Activated CD4-positive, alpha-beta memory T cell treated with anti-CD3 and anti-CD28 coated beads for 36 hours (primary cell): ENCODE measurements at regions not wholly inside any gene's neighbourhood (a gene's known extent, or its start where the extent isn't known, plus 50 kb on each side); places are given as distances from the start of the nearest gene placed in this dataset.

ENCODE experiments used
- CTCF ChIA-PET: fragments of 350-600 bp; sonication (Branson Sonifier 250); formaldehyde crosslinking; loops from one replicate; lab custom pipeline; 2021; ENCODE audit warnings: antibody characterized with exemption, inconsistent platforms; lab: Charles Lee
- POLR2A ChIA-PET: fragments of 350-600 bp; sonication (Branson Sonifier 250); formaldehyde crosslinking; loops from one replicate; lab custom pipeline; 2021; ENCODE audit warnings: antibody characterized with exemption; lab: Charles Lee
- DNase-seq: peaks from one replicate; pipeline ENCODE4 v3.0.0-alpha.2; 2020
- H3K27ac Mint-ChIP-seq: one replicate; pipeline ENCODE4 v1.8.0; 2021; ENCODE audit warnings: mixed read lengths
- H3K27me3 Mint-ChIP-seq: one replicate; pipeline ENCODE4 v1.8.0; 2021; ENCODE audit warnings: mixed read lengths
- H3K36me3 Mint-ChIP-seq: one replicate; pipeline ENCODE4 v1.8.0; 2021; ENCODE audit warnings: mixed read lengths
- H3K4me1 Mint-ChIP-seq: one replicate; pipeline ENCODE4 v1.8.0; 2021; ENCODE audit warnings: low read depth, mixed read lengths
- H3K4me3 Mint-ChIP-seq: one replicate; pipeline ENCODE4 v1.8.0; 2021; ENCODE audit warnings: mild to moderate bottlenecking, mixed read lengths
- H3K9me3 Mint-ChIP-seq: one replicate; pipeline ENCODE4 v1.8.0; 2021; ENCODE audit warnings: mixed read lengths
- intact Hi-C: fragments of 100-400 bp; cut with micrococcal nuclease; formaldehyde crosslinking; loops from one replicate; pipeline ENCODE4 v1.15.1; 2023

- no peak overlapping the region for H3K27ac Mint-ChIP-seq
- no peaks in the 10 kb centered on the region for H3K27me3 Mint-ChIP-seq
- intact Hi-C loops: no loop called here
- H3K9me3 Mint-ChIP-seq: peaks cover 53% of the 10 kb centered on the region
- CTCF ChIA-PET: no interaction called here
- H3K4me1 Mint-ChIP-seq: no peaks in the 10 kb centered on the region
- H3K4me3 Mint-ChIP-seq: no peak overlapping the region
- DNase-seq: no peak
- H3K36me3 Mint-ChIP-seq: no peaks in the 10 kb centered on the region
- POLR2A ChIA-PET: no interaction called here
Observed at GRCh38 chr11:80239217-80239616, 798.4 kb upstream of the TENM4 start.

- Mint-ChIP-seq H3K9me3 (peaks cover 35% of the 10 kb centered on the region), H3K36me3 (peaks cover 2% of the 10 kb centered on the region), H3K27me3 (no peaks in the 10 kb centered on the region), H3K4me1 (no peaks in the 10 kb centered on the region), H3K27ac (no peak overlapping the region), H3K4me3 (no peak overlapping the region)
- intact Hi-C loops: no loop called here
- CTCF ChIA-PET: no interaction called here
- POLR2A ChIA-PET: no interaction called here
- DNase-seq: no peak
Observed at GRCh38 chr11:80227915-80228314, 787.1 kb upstream of the TENM4 start.

- Mint-ChIP-seq H3K4me3 (no peak overlapping the region), H3K4me1 (no peaks in the 10 kb centered on the region), H3K27ac (no peak overlapping the region), H3K36me3 (no peaks in the 10 kb centered on the region), H3K27me3 (no peaks in the 10 kb centered on the region), H3K9me3 (peaks cover 14% of the 10 kb centered on the region)
- ChIA-PET POLR2A (no interaction called here), CTCF (no interaction called here)
- no peak for DNase-seq
- intact Hi-C loops: no loop called here
Observed at GRCh38 chr11:80214413-80214812, 773.6 kb upstream of the TENM4 start.

GRCh38 chr11:80211673-80212072 is 770.8 kb upstream of the TENM4 start:
- peaks cover 16% of the 10 kb centered on the region for H3K9me3 Mint-ChIP-seq
- H3K27me3 Mint-ChIP-seq: no peaks in the 10 kb centered on the region
- DNase-seq: no peak
- CTCF ChIA-PET: no interaction called here
- POLR2A ChIA-PET: interaction anchor here (0.7 kb wide), 1 partner anchor 153 kb away, joined by 3 read pairs; no protein-coding TSS in a partner anchor
- no peaks in the 10 kb centered on the region for H3K4me1 Mint-ChIP-seq
- no peak overlapping the region for H3K4me3 Mint-ChIP-seq
- no peaks in the 10 kb centered on the region for H3K36me3 Mint-ChIP-seq
- no peak overlapping the region for H3K27ac Mint-ChIP-seq
- intact Hi-C loops: no loop called here

GRCh38 chr11:80204021-80204420 is 763.2 kb upstream of the TENM4 start:
- H3K36me3 Mint-ChIP-seq: no peaks in the 10 kb centered on the region
- H3K4me1 Mint-ChIP-seq: no peaks in the 10 kb centered on the region
- no peak for DNase-seq
- ChIA-PET POLR2A (no interaction called here), CTCF (no interaction called here)
- peaks cover 20% of the 10 kb centered on the region for H3K9me3 Mint-ChIP-seq
- no peak overlapping the region for H3K27ac Mint-ChIP-seq
- no peak overlapping the region for H3K4me3 Mint-ChIP-seq
- H3K27me3 Mint-ChIP-seq: no peaks in the 10 kb centered on the region
- intact Hi-C loops: no loop called here

- no peak overlapping the region for H3K4me3 Mint-ChIP-seq
- CTCF ChIA-PET: no interaction called here
- intact Hi-C loops: no loop called here
- H3K9me3 Mint-ChIP-seq: peaks cover 9% of the 10 kb centered on the region
- H3K36me3 Mint-ChIP-seq: no peaks in the 10 kb centered on the region
- H3K27me3 Mint-ChIP-seq: no peaks in the 10 kb centered on the region
- DNase-seq: no peak
- POLR2A ChIA-PET: no interaction called here
- H3K4me1 Mint-ChIP-seq: no peaks in the 10 kb centered on the region
- no peak overlapping the region for H3K27ac Mint-ChIP-seq
Observed at GRCh38 chr11:80196932-80197554, 756.2 kb upstream of the TENM4 start.

GRCh38 chr11:80196041-80196440 is 755.2 kb upstream of the TENM4 start:
- no peaks in the 10 kb centered on the region for H3K36me3 Mint-ChIP-seq
- peaks cover 11% of the 10 kb centered on the region for H3K9me3 Mint-ChIP-seq
- intact Hi-C loops: no loop called here
- no peak overlapping the region for H3K4me3 Mint-ChIP-seq
- no peak for DNase-seq
- H3K27me3 Mint-ChIP-seq: no peaks in the 10 kb centered on the region
- POLR2A ChIA-PET: no interaction called here
- CTCF ChIA-PET: no interaction called here
- H3K27ac Mint-ChIP-seq: no peak overlapping the region
- no peaks in the 10 kb centered on the region for H3K4me1 Mint-ChIP-seq

- no peaks in the 10 kb centered on the region for H3K4me1 Mint-ChIP-seq
- ChIA-PET POLR2A (no interaction called here), CTCF (no interaction called here)
- no peak overlapping the region for H3K4me3 Mint-ChIP-seq
- no peaks in the 10 kb centered on the region for H3K36me3 Mint-ChIP-seq
- no peaks in the 10 kb centered on the region for H3K27me3 Mint-ChIP-seq
- DNase-seq: no peak
- H3K27ac Mint-ChIP-seq: no peak overlapping the region
- peaks cover 9% of the 10 kb centered on the region for H3K9me3 Mint-ChIP-seq
- intact Hi-C loops: no loop called here
Observed at GRCh38 chr11:80194625-80195024, 753.8 kb upstream of the TENM4 start.

- POLR2A ChIA-PET: no interaction called here
- H3K27me3 Mint-ChIP-seq: no peaks in the 10 kb centered on the region
- no peaks in the 10 kb centered on the region for H3K36me3 Mint-ChIP-seq
- no peak overlapping the region for H3K27ac Mint-ChIP-seq
- intact Hi-C loops: no loop called here
- H3K4me1 Mint-ChIP-seq: no peaks in the 10 kb centered on the region
- no peak for DNase-seq
- CTCF ChIA-PET: no interaction called here
- H3K4me3 Mint-ChIP-seq: no peak overlapping the region
- H3K9me3 Mint-ChIP-seq: peaks cover 9% of the 10 kb centered on the region
Observed at GRCh38 chr11:80194016-80194415, 753.2 kb upstream of the TENM4 start.

- H3K9me3 Mint-ChIP-seq: peaks cover 4% of the 10 kb centered on the region
- H3K27ac Mint-ChIP-seq: no peak overlapping the region
- H3K27me3 Mint-ChIP-seq: no peaks in the 10 kb centered on the region
- H3K36me3 Mint-ChIP-seq: no peaks in the 10 kb centered on the region
- no peaks in the 10 kb centered on the region for H3K4me1 Mint-ChIP-seq
- ChIA-PET CTCF (no interaction called here), POLR2A (no interaction called here)
- H3K4me3 Mint-ChIP-seq: no peak overlapping the region
- DNase-seq: no peak
- intact Hi-C loops: no loop called here
Observed at GRCh38 chr11:80188076-80188627, 747.3 kb upstream of the TENM4 start.

GRCh38 chr11:80186692-80187091 is 745.9 kb upstream of the TENM4 start:
- Mint-ChIP-seq H3K27ac (no peak overlapping the region), H3K4me1 (no peaks in the 10 kb centered on the region), H3K9me3 (peaks cover 4% of the 10 kb centered on the region), H3K36me3 (no peaks in the 10 kb centered on the region), H3K4me3 (no peak overlapping the region), H3K27me3 (no peaks in the 10 kb centered on the region)
- POLR2A ChIA-PET: no interaction called here
- CTCF ChIA-PET: no interaction called here
- intact Hi-C loops: no loop called here
- DNase-seq: no peak

- no peak for DNase-seq
- peaks cover 9% of the 10 kb centered on the region for H3K9me3 Mint-ChIP-seq
- no peaks in the 10 kb centered on the region for H3K4me1 Mint-ChIP-seq
- POLR2A ChIA-PET: no interaction called here
- no peak overlapping the region for H3K27ac Mint-ChIP-seq
- intact Hi-C loops: no loop called here
- CTCF ChIA-PET: no interaction called here
- H3K36me3 Mint-ChIP-seq: no peaks in the 10 kb centered on the region
- no peaks in the 10 kb centered on the region for H3K27me3 Mint-ChIP-seq
- H3K4me3 Mint-ChIP-seq: no peak overlapping the region
Observed at GRCh38 chr11:80182901-80183300, 742.1 kb upstream of the TENM4 start.

- intact Hi-C loops: no loop called here
- peaks cover 35% of the 10 kb centered on the region for H3K9me3 Mint-ChIP-seq
- H3K4me3 Mint-ChIP-seq: no peak overlapping the region
- no peaks in the 10 kb centered on the region for H3K36me3 Mint-ChIP-seq
- H3K27ac Mint-ChIP-seq: no peak overlapping the region
- no peaks in the 10 kb centered on the region for H3K27me3 Mint-ChIP-seq
- DNase-seq: no peak
- ChIA-PET POLR2A (no interaction called here), CTCF (no interaction called here)
- no peaks in the 10 kb centered on the region for H3K4me1 Mint-ChIP-seq
Observed at GRCh38 chr11:80173371-80174136, 732.7 kb upstream of the TENM4 start.
